ENCODE measurements at regions not wholly inside any gene's neighbourhood (a gene's known extent, or its start where the extent isn't known, plus 50 kb on each side); places are given as distances from the start of the nearest gene placed in this dataset.

DNA sequence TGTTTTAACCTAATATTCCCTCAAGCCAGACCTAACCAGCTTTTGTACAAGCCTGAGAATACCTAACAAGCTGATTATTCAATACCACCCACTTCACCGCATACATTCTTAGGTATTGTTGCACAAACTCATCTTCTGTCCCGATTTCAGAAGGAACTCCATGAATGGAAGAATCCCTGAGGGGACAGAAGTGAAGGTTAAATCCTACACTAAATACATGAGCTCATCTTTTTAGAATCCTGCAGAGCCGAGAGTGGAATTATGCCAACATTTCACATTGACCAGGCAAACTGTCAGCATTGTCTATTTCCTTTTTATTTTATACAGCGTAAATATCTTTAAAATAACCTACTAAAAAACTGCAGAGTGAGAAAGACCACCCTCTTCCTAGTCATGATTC, 140.7 kb upstream of the PRICKLE1 start:
- H3K4me2 ChIP-seq (ENCODE audit: insufficient read depth, insufficient read length, low read length): no peak overlapping the region
- no peak overlapping the region for H3K27ac ChIP-seq (ENCODE audit: insufficient read length, low read depth, low read length)
- TF ChIP-seq CTCF (conservative IDR thresholded peaks at IDR 0.05): no peak
- no peak overlapping the region for H3K23ac ChIP-seq (ENCODE audit: insufficient read length, low read depth, low read length)
- DNase-seq: no peak
- Mint-ChIP-seq H3K36me3 (ENCODE audit: insufficient read depth in 1 of 3, low read depth in 3 of 3) (no peaks in the 10 kb centered on the region; a peak in 2 of 7 replicates), H3K27me3 (ENCODE audit: low read depth) (no peaks in the 10 kb centered on the region; the same call in 1 of the 2 replicates), H3K27ac (no peak overlapping the region), H3K4me3 (no peak overlapping the region), H3K4me1 (no peaks in the 10 kb centered on the region), H3K9me3 (no peaks in the 10 kb centered on the region; a peak in 1 of 5 replicates)
- H2BK15ac ChIP-seq (ENCODE audit: low read depth, low read length): no peak overlapping the region
- H2BK5ac ChIP-seq (ENCODE audit: insufficient read length, low read length): no peak overlapping the region
- H4K8ac ChIP-seq (replicated peaks; ENCODE audit: insufficient read length, low read depth, low read length): no peak overlapping the region
- H3K14ac ChIP-seq (ENCODE audit: insufficient read depth, low read length): no peak overlapping the region
- no peaks in the 10 kb centered on the region for H3K27me3 ChIP-seq (ENCODE audit: insufficient read depth, low read length)
- H3K9ac ChIP-seq (ENCODE audit: extremely low read depth, insufficient read length, low read length): no peak overlapping the region
- H2AK5ac ChIP-seq (ENCODE audit: insufficient read length, low read length): no peak overlapping the region
- H4K5ac ChIP-seq (ENCODE audit: insufficient read length, low read depth, low read length): no peak overlapping the region
- no peaks in the 10 kb centered on the region for H3K4me1 ChIP-seq (ENCODE audit: insufficient read depth, low read length)
- H2AFZ ChIP-seq (ENCODE audit: low read length): no peak overlapping the region
- H3K9me3 ChIP-seq (ENCODE audit: control insufficient read depth, low read depth, low read length): peaks cover 16% of the 10 kb centered on the region
- WGBS (ENCODE audit: extremely low coverage, insufficient read length, low lambda C conversion rate): no CpG with 5 or more reads among the region's 4 CpGs
- H2BK120ac ChIP-seq (ENCODE audit: low read depth, low read length, poor library complexity, severe bottlenecking): no peak overlapping the region
- H3T11ph ChIP-seq (ENCODE audit: low read length): no peak overlapping the region
- no peak overlapping the region for H4K91ac ChIP-seq (ENCODE audit: insufficient read length, low read depth, low read length)
- H2BK20ac ChIP-seq (ENCODE audit: low read depth, low read length, poor library complexity, severe bottlenecking): no peak overlapping the region
- no peak overlapping the region for H3K56ac ChIP-seq (ENCODE audit: insufficient read length, low read depth, low read length)
- no peaks in the 10 kb centered on the region for H3K79me1 ChIP-seq (ENCODE audit: insufficient read depth, low read depth, low read length, poor library complexity, severe bottlenecking)
- H3K79me2 ChIP-seq (ENCODE audit: insufficient read depth, low read length): no peaks in the 10 kb centered on the region
- H4K20me1 ChIP-seq (ENCODE audit: control insufficient read depth, insufficient read depth, insufficient read length): no peaks in the 10 kb centered on the region
- no peaks in the 10 kb centered on the region for H3K23me2 ChIP-seq (ENCODE audit: insufficient read length, low read depth, low read length, poor library complexity, severe bottlenecking)
- H3K4ac ChIP-seq (ENCODE audit: low read depth, low read length): no peak overlapping the region
- H2BK12ac ChIP-seq (ENCODE audit: insufficient read length, low read depth, low read length): no peak overlapping the region
- no peak overlapping the region for H3K18ac ChIP-seq (ENCODE audit: insufficient read length, low read depth, low read length)
